Testis (tissue), 2 donors: ENCODE measurements at regions not wholly inside any gene's neighbourhood (a gene's known extent, or its start where the extent isn't known, plus 50 kb on each side); places are given as distances from the start of the nearest gene placed in this dataset.
"Not testable (repeated sequence)": the region's sequence is repeated elsewhere in the genome, so short reads cannot be mapped to it uniquely, and the experiment has no call there.

Experiments used
- DNase-seq: peaks from one replicate; pipeline ENCODE4 v3.0.0-alpha.2; 2019
- H3K27ac ChIP-seq, 2 donors: fragments of 200-600 bp; sonication (generic); one replicate each; pipeline ENCODE4 v1.5.1; 2019
- H3K27me3 ChIP-seq: fragments of 200-600 bp; sonication (generic); one replicate; pipeline ENCODE4 v1.5.1; 2019
- H3K36me3 ChIP-seq: fragments of 200-600 bp; sonication (generic); one replicate; pipeline ENCODE4 v1.5.1; 2017; ENCODE audit warnings: low read depth; ENCODE audit errors: missing control alignments
- H3K4me1 ChIP-seq: fragments of 200-600 bp; sonication (generic); one replicate; pipeline ENCODE4 v1.5.1; 2019
- H3K4me3 ChIP-seq, 2 donors: fragments of 200-600 bp; sonication (generic); one replicate each; pipeline ENCODE4 v1.5.1; 2017 to 2019
- H3K9me3 ChIP-seq: fragments of 200-600 bp; sonication (generic); one replicate; pipeline ENCODE4 v1.5.1; 2017
- POLR2A ChIP-seq: fragments of 450-650 bp; IDR thresholded peaks from one replicate; pipeline ENCODE4 v1.6.1; 2017; ENCODE audit warnings: antibody characterized with exemption, mild to moderate bottlenecking, moderate library complexity
- WGBS, 2 donors: methylation state at CpG; one replicate each; pipeline ENCODE4 v1.1.5; 2018; 5-methylcytosine and 5-hydroxymethylcytosine counted together
- intact Hi-C: fragments of 100-400 bp; cut with DNase I; formaldehyde crosslinking; loops from one replicate; pipeline ENCODE4 v1.15.1; 2023; ENCODE audit warnings: low total_unique reads
- TF ChIP-seq, protein P1 (sequence below), 3 experiments: fragments of 450-650 bp in 2 of 3; fragments of 200-600 bp in 1 of 3; sonication (generic) in 1 of 3; IDR thresholded peaks; one replicate each; pipeline ENCODE4 v1.5.1; 2016 to 2019; ENCODE audit warnings: antibody characterized with exemption in 3 of 3, mild to moderate bottlenecking in 2 of 3, moderate library complexity in 1 of 3

DNA sequence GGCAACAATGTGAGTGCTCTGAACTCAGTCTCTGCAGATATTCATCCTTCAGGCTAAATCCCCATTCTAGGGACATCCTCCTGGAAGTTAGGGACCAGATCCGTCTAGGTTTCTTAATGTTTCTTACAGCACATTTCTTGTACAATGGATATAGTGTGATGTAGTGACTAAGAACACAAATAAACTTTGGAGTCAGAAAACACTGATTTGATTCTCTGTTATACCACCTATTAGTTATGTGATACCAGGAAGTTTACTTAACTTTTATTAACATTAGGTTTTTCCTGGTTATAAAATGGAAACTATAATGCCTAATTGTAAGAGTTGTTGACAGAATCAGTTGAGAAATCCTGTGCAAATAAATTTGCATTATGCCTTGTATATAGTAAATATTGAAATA, 57.6 kb upstream of the KCNQ5 start:
- Histone ChIP-seq H3K27me3 (no peaks in the 10 kb centered on the region), H3K4me3 (no peak overlapping the region), H3K27ac (no peak overlapping the region), H3K4me1 (no peaks in the 10 kb centered on the region), H3K9me3 (no peaks in the 10 kb centered on the region), H3K36me3 (no peaks in the 10 kb centered on the region)
- intact Hi-C loops, result no loop called here
- no peak for DNase-seq
- 48 to 76% methylated on average over 1 of the region's 1 CpG for WGBS, 2 donors
- TF ChIP-seq POLR2A, result no peak
- TF ChIP-seq, protein P1, sequence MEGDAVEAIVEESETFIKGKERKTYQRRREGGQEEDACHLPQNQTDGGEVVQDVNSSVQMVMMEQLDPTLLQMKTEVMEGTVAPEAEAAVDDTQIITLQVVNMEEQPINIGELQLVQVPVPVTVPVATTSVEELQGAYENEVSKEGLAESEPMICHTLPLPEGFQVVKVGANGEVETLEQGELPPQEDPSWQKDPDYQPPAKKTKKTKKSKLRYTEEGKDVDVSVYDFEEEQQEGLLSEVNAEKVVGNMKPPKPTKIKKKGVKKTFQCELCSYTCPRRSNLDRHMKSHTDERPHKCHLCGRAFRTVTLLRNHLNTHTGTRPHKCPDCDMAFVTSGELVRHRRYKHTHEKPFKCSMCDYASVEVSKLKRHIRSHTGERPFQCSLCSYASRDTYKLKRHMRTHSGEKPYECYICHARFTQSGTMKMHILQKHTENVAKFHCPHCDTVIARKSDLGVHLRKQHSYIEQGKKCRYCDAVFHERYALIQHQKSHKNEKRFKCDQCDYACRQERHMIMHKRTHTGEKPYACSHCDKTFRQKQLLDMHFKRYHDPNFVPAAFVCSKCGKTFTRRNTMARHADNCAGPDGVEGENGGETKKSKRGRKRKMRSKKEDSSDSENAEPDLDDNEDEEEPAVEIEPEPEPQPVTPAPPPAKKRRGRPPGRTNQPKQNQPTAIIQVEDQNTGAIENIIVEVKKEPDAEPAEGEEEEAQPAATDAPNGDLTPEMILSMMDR (IDR thresholded peaks at IDR 0.05), result no peak

DNA sequence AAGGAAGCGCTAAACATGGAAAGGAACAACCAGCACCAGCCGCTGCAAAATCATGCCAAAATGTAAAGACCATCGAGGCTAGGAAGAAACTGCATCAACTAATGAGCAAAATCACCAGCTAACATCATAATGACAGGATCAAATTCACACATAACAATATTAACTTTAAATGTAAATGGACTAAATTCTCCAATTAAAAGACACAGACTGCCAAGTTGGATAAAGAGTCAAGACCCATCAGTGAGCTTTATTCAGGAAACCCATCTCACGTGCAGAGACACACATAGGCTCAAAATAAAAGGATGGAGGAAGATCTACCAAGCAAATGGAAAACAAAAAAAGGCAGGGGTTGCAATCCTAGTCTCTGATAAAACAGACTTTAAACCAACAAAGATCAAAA, 49.9 kb upstream of the KCNQ5 start:
- DNase-seq, H3K27ac ChIP-seq, H3K4me3 ChIP-seq, H3K36me3 ChIP-seq, H3K27me3 ChIP-seq, H3K9me3 ChIP-seq, intact Hi-C loops, H3K4me1 ChIP-seq: not testable (repeated sequence)
- 93 to 95% methylated on average over 1 to 4 of the region's 4 CpGs for WGBS, 2 donors
